H1 (cell line): ENCODE measurements at regions not wholly inside any gene's neighbourhood (a gene's known extent, or its start where the extent isn't known, plus 50 kb on each side); places are given as distances from the start of the nearest gene placed in this dataset.

ENCODE experiments used
- CTCF ChIA-PET: fragments of 300-600 bp; sonication (Branson Sonifier 250); formaldehyde crosslinking; loops from one replicate; lab custom pipeline; 2021; ENCODE audit not compliant: partially characterized antibody; lab: Charles Lee
- POLR2A ChIA-PET: fragments of 300-600 bp; sonication (Branson Sonifier 250); formaldehyde crosslinking; loops from one replicate; lab custom pipeline; 2021; ENCODE audit warnings: inconsistent platforms; ENCODE audit not compliant: partially characterized antibody; lab: Charles Lee
- DNase-seq, 2 experiments: peaks; one replicate each; pipeline versions ENCODE4 v3.0.0 to v3.0.0-alpha.2; 2010 to 2022; ENCODE audit warnings: low spot score in 2 of 2, low read depth in 1 of 2, mixed read lengths in 1 of 2
- FAIRE-seq: peaks from 2 replicates; lab custom pipeline; 2011; peaks lifted over from hg19 to GRCh38; lab: Jason Lieb, UNC
- H2AFZ ChIP-seq: 2 replicates; pipeline ENCODE4 v1.8.1; 2012; ENCODE audit warnings: low read length, inconsistent platforms
- H2AK5ac ChIP-seq: 2 replicates; pipeline ENCODE4 v1.6.1; 2013; ENCODE audit warnings: low read depth, low read length
- H2BK120ac ChIP-seq: replicated peaks from 2 replicates; pipeline ENCODE3; 2013; ENCODE audit warnings: low read depth, low read length, inconsistent platforms
- H2BK12ac ChIP-seq: 2 replicates; pipeline ENCODE4 v1.6.1; 2013; ENCODE audit warnings: low read depth, low read length
- H2BK15ac ChIP-seq: 2 replicates; pipeline ENCODE4 v1.6.1; 2013; ENCODE audit warnings: low read length
- H2BK20ac ChIP-seq: 2 replicates; pipeline ENCODE4 v1.6.1; 2013; ENCODE audit warnings: low read length
- H2BK5ac ChIP-seq: 2 replicates; pipeline ENCODE4 v1.6.1; 2013; ENCODE audit warnings: low read depth, low read length
- H3K14ac ChIP-seq: 2 replicates; pipeline ENCODE4 v1.6.1; 2013; ENCODE audit warnings: inconsistent platforms; ENCODE audit not compliant: insufficient read length
- H3K18ac ChIP-seq: 2 replicates; pipeline ENCODE4 v1.6.1; 2013; ENCODE audit warnings: low read length; ENCODE audit errors: extremely low read depth
- H3K23ac ChIP-seq: 2 replicates; pipeline ENCODE4 v1.6.1; 2013; ENCODE audit warnings: inconsistent platforms; ENCODE audit not compliant: insufficient read length
- H3K23me2 ChIP-seq: 2 replicates; pipeline ENCODE4 v1.6.1; 2013; ENCODE audit warnings: low read depth, low read length
- H3K27ac ChIP-seq: 2 replicates; pipeline ENCODE4 v1.6.1; 2011; ENCODE audit warnings: low read depth, low read length, inconsistent platforms
- H3K27me3 ChIP-seq, 4 experiments: replicated peaks in 1 of 4; 1 replicate in 1 of 4; 2 replicates in 3 of 4; pipeline versions ENCODE4 v1.6.1 to v1.8.1; 2011 to 2013; ENCODE audit warnings: low read length in 3 of 4, mild to moderate bottlenecking in 3 of 4, inconsistent platforms in 2 of 4, mixed read lengths in 2 of 4, moderate library complexity in 1 of 4; ENCODE audit not compliant: control insufficient read depth in 3 of 4, insufficient read depth in 3 of 4; ENCODE audit errors: extremely low read depth in 1 of 4
- H3K36me3 ChIP-seq, 4 experiments: 2 replicates each; pipeline versions ENCODE4 v1.6.1 to v1.8.1; 2011 to 2013; ENCODE audit warnings: mild to moderate bottlenecking in 4 of 4, low read length in 3 of 4, moderate library complexity in 2 of 4, control low read depth in 1 of 4, inconsistent platforms in 1 of 4; ENCODE audit not compliant: insufficient read depth in 4 of 4, control insufficient read depth in 2 of 4
- H3K4ac ChIP-seq: replicated peaks from 2 replicates; pipeline ENCODE3; 2013; ENCODE audit warnings: low read length, low read depth, mixed read lengths, inconsistent platforms; ENCODE audit not compliant: insufficient read length
- H3K4me1 ChIP-seq, 4 experiments: replicated peaks in 1 of 4; 1 replicate in 1 of 4; 2 replicates in 3 of 4; pipeline versions ENCODE4 v1.6.1 to v1.8.1; 2011 to 2013; ENCODE audit warnings: low read length in 3 of 4, inconsistent platforms in 2 of 4, mixed read lengths in 1 of 4; ENCODE audit not compliant: insufficient read depth in 4 of 4, control insufficient read depth in 3 of 4
- H3K4me2 ChIP-seq, 2 experiments: 2 replicates each; pipeline versions ENCODE4 v1.6.1 to v1.8.1; 2011 to 2013; ENCODE audit warnings: low read depth in 2 of 2, low read length in 2 of 2, control low read depth in 1 of 2, inconsistent platforms in 1 of 2, mild to moderate bottlenecking in 1 of 2; ENCODE audit not compliant: insufficient read depth in 1 of 2
- H3K4me3 ChIP-seq, 4 experiments: fragments of 200-600, 300-600 bp in 1 of 4; sonication (generic), shearing (Covaris generic), sonication (Bioruptor Twin) in 1 of 4; 2 replicates each; pipeline versions ENCODE4 v1.5.1 to v1.8.1; 2011 to 2016; ENCODE audit warnings: low read length in 4 of 4, low read depth in 3 of 4, control low read depth in 2 of 4, inconsistent platforms in 2 of 4, mild to moderate bottlenecking in 2 of 4, mixed read lengths in 1 of 4, moderate library complexity in 1 of 4; ENCODE audit not compliant: insufficient read depth in 2 of 4; ENCODE audit errors: extremely low read depth in 1 of 4
- H3K56ac ChIP-seq: replicated peaks from 2 replicates; pipeline ENCODE3; 2013; ENCODE audit warnings: low read depth, mild to moderate bottlenecking, mixed read lengths, low read length, inconsistent platforms; ENCODE audit not compliant: insufficient read length
- H3K79me1 ChIP-seq: 2 replicates; pipeline ENCODE4 v1.6.1; 2013; ENCODE audit warnings: low read depth, low read length, control low read depth
- H3K79me2 ChIP-seq, 2 experiments: 2 replicates each; pipeline versions ENCODE4 v1.6.1 to v1.8.1; 2012 to 2013; ENCODE audit warnings: low read length in 2 of 2, mild to moderate bottlenecking in 2 of 2, inconsistent platforms in 1 of 2; ENCODE audit not compliant: insufficient read depth in 2 of 2, control insufficient read depth in 1 of 2
- H3K9ac ChIP-seq, 4 experiments: replicated peaks in 1 of 4; 1 replicate in 1 of 4; 2 replicates in 3 of 4; pipeline versions ENCODE4 v1.6.1 to v1.8.1; 2011 to 2013; ENCODE audit warnings: low read depth in 3 of 4, low read length in 3 of 4, control low read depth in 2 of 4, mild to moderate bottlenecking in 2 of 4, moderate library complexity in 2 of 4, inconsistent platforms in 1 of 4; ENCODE audit errors: extremely low read depth in 1 of 4
- H3K9me3 ChIP-seq, 2 experiments: 2 replicates each; pipeline versions ENCODE4 v1.6.1 to v1.8.1; 2012 to 2013; ENCODE audit warnings: mild to moderate bottlenecking in 2 of 2, moderate library complexity in 2 of 2, control low read depth in 1 of 2, inconsistent platforms in 1 of 2, low read depth in 1 of 2, low read length in 1 of 2, mixed read lengths in 1 of 2; ENCODE audit not compliant: insufficient read depth in 2 of 2
- H4K20me1 ChIP-seq, 2 experiments: replicated peaks in 1 of 2; 2 replicates each; pipeline versions ENCODE3 to v1.8.1; 2011 to 2013; ENCODE audit warnings: inconsistent platforms in 2 of 2, low read length in 2 of 2, mild to moderate bottlenecking in 1 of 2; ENCODE audit not compliant: insufficient read depth in 2 of 2, control insufficient read depth in 1 of 2
- H4K5ac ChIP-seq: 2 replicates; pipeline ENCODE4 v1.6.1; 2013; ENCODE audit warnings: low read length, low read depth, mixed read lengths, inconsistent platforms; ENCODE audit not compliant: insufficient read length
- H4K8ac ChIP-seq: 2 replicates; pipeline ENCODE4 v1.8.0; 2013; ENCODE audit warnings: mild to moderate bottlenecking, moderate library complexity, low read length, inconsistent platforms; ENCODE audit not compliant: insufficient read depth; ENCODE audit errors: extremely low read depth
- H4K91ac ChIP-seq: replicated peaks from 2 replicates; pipeline ENCODE3; 2013; ENCODE audit warnings: low read length, mixed read lengths, inconsistent platforms; ENCODE audit not compliant: insufficient read length
- BRCA1 ChIP-seq: IDR thresholded peaks from 2 replicates; pipeline ENCODE4 v1.6.1; 2012; ENCODE audit warnings: low read depth, low read length, improper control_type of control experiment
- CEBPB ChIP-seq: IDR thresholded peaks from 2 replicates; pipeline ENCODE4 v1.6.1; 2012; ENCODE audit warnings: low read depth, low read length
- GABPA ChIP-seq: IDR thresholded peaks from 2 replicates; pipeline ENCODE4 v1.6.1; 2011; ENCODE audit warnings: mild to moderate bottlenecking, low read length, moderate library complexity, borderline replicate concordance; ENCODE audit not compliant: insufficient read depth
- KDM4A ChIP-seq: IDR thresholded peaks from one replicate; pipeline ENCODE4 v1.7.1; 2012; ENCODE audit warnings: low read depth, mild to moderate bottlenecking, moderate library complexity, low read length, inconsistent platforms; ENCODE audit not compliant: severe bottlenecking
- NANOG ChIP-seq: IDR thresholded peaks from 2 replicates; pipeline ENCODE4 v1.6.1; 2011; ENCODE audit warnings: low read length, low read depth, mild to moderate bottlenecking, inconsistent platforms; ENCODE audit not compliant: insufficient read depth, poor library complexity, severe bottlenecking
- POLR2AphosphoS5 ChIP-seq: IDR thresholded peaks from 2 replicates; pipeline ENCODE4 v1.6.1; 2011; ENCODE audit warnings: low read depth, low read length
- SP1 ChIP-seq: IDR thresholded peaks from 2 replicates; pipeline ENCODE4 v1.6.1; 2011; ENCODE audit warnings: low read depth, low read length
- SP4 ChIP-seq: IDR thresholded peaks from 2 replicates; pipeline ENCODE4 v1.6.1; 2012; ENCODE audit warnings: low read length, inconsistent platforms
- SUZ12 ChIP-seq: fragments of 200-600 bp; sonication (generic); IDR thresholded peaks from 2 replicates; pipeline ENCODE4 v1.6.1; 2012; ENCODE audit warnings: mild to moderate bottlenecking, inconsistent platforms, low read length, moderate library complexity, mixed read lengths
- TAF1 ChIP-seq: IDR thresholded peaks from 2 replicates; pipeline ENCODE4 v1.6.1; 2011; ENCODE audit warnings: mild to moderate bottlenecking, low read depth, low read length
- WGBS, 2 experiments: shearing (Covaris generic) in 1 of 2; methylation state at CpG; one replicate each; pipeline versions ENCODE4 v1.1.6 to v1.1.7; 2013 to 2015; ENCODE audit warnings: low lambda C conversion rate in 2 of 2, mixed read lengths in 2 of 2, inconsistent platforms in 1 of 2, low coverage in 1 of 2, missing lambda C conversion rate in 1 of 2; ENCODE audit not compliant: insufficient replicate concordance in 2 of 2, insufficient coverage in 1 of 2, insufficient read length in 1 of 2; ENCODE audit errors: extremely low coverage in 1 of 2, missing lambda C conversion rate in 1 of 2; 5-methylcytosine and 5-hydroxymethylcytosine counted together

GRCh38 chr7:89456556-89456955 lies 661.0 kb upstream of the TEX47 start:
- TF ChIP-seq SUZ12 (no peak), POLR2AphosphoS5 (no peak), SP4 (no peak), KDM4A (no peak), BRCA1 (no peak), GABPA (no peak), CEBPB (no peak), SP1 (no peak), NANOG (no peak), TAF1 (no peak)
- Histone ChIP-seq H4K5ac (no peak overlapping the region), H3K23me2 (no peaks in the 10 kb centered on the region), H2AFZ (no peak overlapping the region), H2AK5ac (no peak overlapping the region), H3K9ac (no peak overlapping the region), H2BK5ac (no peak overlapping the region), H4K20me1 (no peaks in the 10 kb centered on the region), H3K4ac (no peak overlapping the region), H3K79me1 (no peaks in the 10 kb centered on the region), H3K36me3 (no peaks in the 10 kb centered on the region), H3K56ac (no peak overlapping the region), H4K91ac (no peak overlapping the region), H2BK120ac (no peak overlapping the region), H3K23ac (no peak overlapping the region), H3K27ac (no peak overlapping the region), H3K4me1 (no peaks in the 10 kb centered on the region), H3K27me3 (no peaks in the 10 kb centered on the region), H3K18ac (no peak overlapping the region), H2BK12ac (no peak overlapping the region), H3K79me2 (no peaks in the 10 kb centered on the region), H3K4me2 (no peak overlapping the region), H2BK15ac (no peak overlapping the region), H3K14ac (no peak overlapping the region), H4K8ac (no peak overlapping the region), H3K9me3 (no peaks in the 10 kb centered on the region), H3K4me3 (no peak overlapping the region), H2BK20ac (no peak overlapping the region)
- ChIA-PET CTCF (no interaction called here), POLR2A (no interaction called here)
- 97% methylated on average over 1 of the region's 1 CpG; no CpG with 5 or more reads in 1 of the 2 experiments for WGBS, 2 experiments
- DNase-seq, result no peak
- FAIRE-seq, result no peak
